ENCODE measurements at regions not wholly inside any gene's neighbourhood (a gene's known extent, or its start where the extent isn't known, plus 50 kb on each side); places are given as distances from the start of the nearest gene placed in this dataset.
"Not testable (repeated sequence)": the region's sequence is repeated elsewhere in the genome, so short reads cannot be mapped to it uniquely, and the experiment has no call there.

- DNase-seq = no peak
Measured at GRCh38 chr13:58630794-58631193, 999.2 kb downstream of the PCDH17 start.

DNA sequence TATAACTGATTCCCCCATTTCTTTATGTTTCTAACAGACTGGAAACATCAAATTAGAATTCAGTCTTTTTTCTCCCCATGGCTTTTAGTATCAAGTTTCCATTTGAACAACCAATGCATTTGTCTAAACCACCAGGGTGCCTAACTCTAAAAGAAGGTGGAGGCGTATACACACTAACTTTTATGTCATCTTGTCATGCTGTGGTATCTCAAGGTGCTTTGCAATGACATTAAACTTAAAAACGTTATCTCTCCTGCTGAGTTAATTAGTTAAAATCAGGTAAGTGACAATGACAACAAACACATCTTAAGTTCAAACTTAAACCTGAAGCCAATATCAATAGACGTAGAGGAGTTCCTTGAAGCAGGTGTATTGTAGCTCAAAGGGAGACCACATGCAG lies 1001.7 kb downstream of the PCDH17 start:
- DNase-seq = no peak

DNA sequence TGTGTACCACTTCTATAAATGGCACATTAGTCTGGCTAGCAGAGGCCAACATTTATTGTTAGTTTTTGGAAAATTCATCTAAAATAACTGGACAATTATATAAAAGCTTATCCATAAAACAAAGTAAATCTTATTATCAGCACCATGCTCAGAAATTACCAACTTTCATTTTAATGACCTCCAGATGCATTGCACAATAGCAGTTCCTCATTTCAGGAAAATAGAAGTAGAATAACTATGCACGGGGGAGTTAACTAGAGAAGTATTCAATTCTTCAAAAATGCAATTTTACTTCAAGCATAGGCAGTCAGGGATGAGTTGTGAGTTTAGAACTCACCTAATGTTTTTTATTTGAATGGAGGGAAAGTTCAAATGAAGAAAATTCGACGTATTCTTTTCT lies 1023.5 kb downstream of the PCDH17 start:
- no peak for DNase-seq

DNA sequence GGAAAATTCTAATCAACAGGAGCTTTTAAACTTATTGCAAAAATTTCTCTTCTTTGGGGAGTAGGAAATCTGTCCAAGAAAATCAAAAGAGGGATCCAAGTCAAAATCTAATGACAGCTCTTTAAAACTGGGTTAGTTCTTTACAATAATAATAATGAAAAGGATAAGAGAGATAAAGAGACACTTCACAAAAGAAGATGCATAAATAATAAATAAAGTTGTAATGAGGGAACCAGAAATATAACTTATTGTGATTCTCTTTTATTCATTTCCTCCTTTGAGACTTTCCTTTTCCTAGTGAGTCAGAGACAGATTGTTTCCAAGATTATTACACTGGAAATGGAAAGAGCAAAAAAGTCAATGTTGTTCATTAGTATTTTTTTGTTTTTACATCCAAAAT lies 1029.3 kb downstream of the PCDH17 start:
- DNase-seq = no peak

DNA sequence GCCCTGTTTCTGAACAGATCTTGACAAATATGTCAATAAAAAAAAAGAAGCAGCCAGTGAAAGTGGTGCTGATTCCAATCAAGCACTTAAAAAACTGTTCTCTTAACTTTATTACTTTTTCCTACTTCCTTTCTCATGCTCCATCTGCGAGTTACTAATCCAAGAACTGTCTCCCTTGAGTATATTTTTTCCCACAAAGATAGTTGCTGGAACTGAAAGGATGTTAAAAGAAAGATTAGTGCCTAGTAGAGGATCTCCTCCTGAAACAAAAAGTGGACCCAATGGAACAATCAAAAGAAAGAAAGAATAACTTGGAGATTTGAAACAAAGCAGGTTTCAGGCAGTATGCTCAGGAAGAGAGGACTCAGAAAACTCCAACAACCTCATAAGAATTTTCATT lies 1034.8 kb downstream of the PCDH17 start:
- no peak for DNase-seq

- DNase-seq = no peak
Measured at GRCh38 chr13:58667096-58667495, 1035.6 kb downstream of the PCDH17 start.

GRCh38 chr13:58680115-58680514 lies 1048.6 kb downstream of the PCDH17 start:
- no peak for DNase-seq

- no peak for DNase-seq
Measured at GRCh38 chr13:58682616-58683015, 1051.1 kb downstream of the PCDH17 start.

DNA sequence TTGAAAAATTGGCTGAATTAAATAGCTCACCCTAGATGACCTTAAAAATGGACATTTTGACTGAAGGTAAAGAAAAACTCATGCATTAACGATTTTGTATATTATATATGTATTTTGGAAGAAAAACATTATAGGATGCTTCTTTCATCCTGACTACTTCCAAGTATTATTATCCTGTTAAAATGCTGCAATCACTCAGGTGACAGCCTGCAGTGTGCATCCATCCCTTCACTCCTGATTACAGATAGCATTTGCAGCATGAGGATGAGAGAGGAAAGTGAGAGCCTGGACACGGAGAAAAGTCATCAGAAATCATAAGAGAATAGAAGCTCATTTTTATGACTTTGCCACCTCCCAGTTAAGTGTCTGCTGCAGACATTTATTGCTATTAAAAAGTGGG lies 1055.6 kb downstream of the PCDH17 start:
- DNase-seq = no peak

DNA sequence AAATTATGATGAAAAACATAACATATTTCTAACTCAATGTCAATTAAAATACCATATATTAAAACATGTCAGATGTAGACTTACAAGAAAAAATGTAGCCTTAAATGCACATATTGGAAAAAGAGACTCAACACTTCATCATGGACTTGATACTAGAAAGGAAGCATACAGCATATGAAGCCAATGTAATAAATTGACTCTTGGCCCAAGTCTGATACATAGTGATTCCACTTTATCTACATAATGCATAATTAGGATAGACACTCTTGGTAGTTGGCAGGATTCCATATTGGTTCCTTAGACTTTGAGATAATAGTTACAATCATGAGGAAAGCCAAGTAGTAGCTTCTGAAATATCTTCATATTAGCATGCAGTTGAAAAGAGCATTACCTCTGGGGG lies 1067.0 kb downstream of the PCDH17 start:
- no peak for DNase-seq

DNA sequence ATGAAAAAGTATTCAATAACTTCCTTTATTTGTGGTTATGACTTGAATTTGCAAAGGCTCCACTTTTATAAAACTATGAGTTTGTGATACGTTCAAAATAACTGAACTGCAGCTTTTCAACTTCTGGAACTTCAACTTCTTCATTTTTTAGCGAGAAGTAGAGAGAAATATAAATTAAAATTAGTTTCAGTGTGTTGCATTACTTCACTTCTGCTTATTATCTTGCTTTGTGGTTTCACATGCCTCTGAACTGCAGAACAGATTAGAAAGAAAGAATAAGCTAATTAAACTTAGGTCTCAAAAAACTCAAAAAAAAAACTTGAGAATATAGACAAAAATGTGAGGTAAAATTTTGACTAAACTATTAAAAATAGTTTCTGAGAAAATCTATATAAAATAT lies 1073.4 kb downstream of the PCDH17 start:
- DNase-seq = no peak

DNA sequence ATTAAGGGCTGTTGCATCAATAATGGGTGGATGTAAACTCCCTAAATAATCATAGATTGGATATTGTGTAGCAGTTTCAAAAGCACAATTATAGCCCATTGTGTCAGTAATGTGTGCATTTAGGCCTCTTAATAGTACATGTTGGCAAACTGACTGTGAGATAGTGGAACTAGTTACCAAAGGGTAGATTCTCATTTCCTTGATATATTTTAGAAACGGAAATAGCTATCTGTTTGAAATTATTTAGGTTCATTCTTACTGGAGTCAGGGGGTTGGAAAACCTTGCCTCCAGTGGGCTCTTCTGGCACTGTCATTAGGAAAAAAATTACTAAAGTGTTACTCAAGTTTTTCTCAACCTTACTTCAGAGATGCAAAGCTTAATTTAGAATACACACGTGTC lies 1074.9 kb downstream of the PCDH17 start:
- no peak for DNase-seq

GRCh38 chr13:58712191-58712590 lies 1080.6 kb downstream of the PCDH17 start:
- no peak for DNase-seq

GRCh38 chr13:58714016-58714415 lies 1082.5 kb downstream of the PCDH17 start:
- DNase-seq = not testable (repeated sequence)

GRCh38 chr13:58721273-58721672 lies 1089.7 kb downstream of the PCDH17 start:
- no peak for DNase-seq

DNA sequence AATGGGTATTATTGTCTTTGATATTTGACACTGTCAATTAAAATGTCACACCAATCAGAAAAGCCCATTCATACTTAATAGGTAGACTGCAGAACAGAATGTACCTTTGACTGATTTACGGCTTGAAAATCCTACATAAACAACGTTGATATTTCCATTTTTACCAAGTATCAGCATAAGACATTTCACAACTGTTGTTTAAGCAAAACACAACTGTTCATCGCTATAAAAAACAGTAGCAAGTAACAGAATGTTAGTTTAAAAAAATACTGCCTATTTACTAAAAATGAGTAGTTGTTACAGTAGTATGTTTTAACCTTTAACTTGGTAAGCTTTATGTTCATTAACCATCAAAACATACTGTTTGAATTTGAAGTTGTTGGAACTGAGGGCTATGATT lies 1096.6 kb downstream of the PCDH17 start:
- DNase-seq = no peak

- no peak for DNase-seq
Measured at GRCh38 chr13:58729361-58729760, 1097.8 kb downstream of the PCDH17 start.

DNA sequence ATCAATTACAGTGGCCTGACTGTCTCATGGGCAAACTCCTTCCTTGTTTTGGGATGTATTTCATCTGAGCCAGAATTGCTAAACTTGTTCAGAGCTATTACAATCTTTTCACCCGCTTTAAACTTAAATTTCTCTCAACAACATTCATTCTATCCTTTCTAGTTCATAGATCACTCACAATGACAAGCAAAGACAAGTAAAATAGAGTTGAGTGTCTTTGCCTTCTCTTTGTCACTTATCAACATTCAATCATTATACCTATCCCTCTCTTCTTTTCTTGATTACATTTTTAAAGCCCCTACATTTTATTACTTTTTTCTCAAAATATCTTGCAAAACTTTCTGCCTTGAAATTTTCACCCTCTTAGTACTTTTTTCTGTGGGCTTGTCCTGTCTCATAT lies 1113.1 kb downstream of the PCDH17 start:
- DNase-seq = no peak

DNA sequence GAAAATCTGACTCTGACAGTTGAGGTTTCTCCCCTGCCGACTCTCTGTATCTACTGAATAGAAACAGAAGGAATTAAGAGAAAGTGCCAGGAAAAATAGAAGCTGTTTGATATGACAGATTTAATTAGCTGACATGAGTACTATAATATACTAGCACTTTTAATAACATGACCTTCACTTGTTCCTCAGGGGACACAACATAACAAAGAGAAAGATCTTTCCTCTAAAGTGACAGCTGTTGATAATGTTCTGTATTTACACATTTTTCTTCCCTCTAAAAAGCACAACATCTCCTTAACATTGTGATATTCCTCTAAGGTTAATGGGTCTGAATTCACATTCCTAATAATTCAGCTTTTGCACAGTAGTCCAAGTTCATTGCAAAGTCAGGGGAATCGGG lies 1136.0 kb downstream of the PCDH17 start:
- DNase-seq = no peak

DNA sequence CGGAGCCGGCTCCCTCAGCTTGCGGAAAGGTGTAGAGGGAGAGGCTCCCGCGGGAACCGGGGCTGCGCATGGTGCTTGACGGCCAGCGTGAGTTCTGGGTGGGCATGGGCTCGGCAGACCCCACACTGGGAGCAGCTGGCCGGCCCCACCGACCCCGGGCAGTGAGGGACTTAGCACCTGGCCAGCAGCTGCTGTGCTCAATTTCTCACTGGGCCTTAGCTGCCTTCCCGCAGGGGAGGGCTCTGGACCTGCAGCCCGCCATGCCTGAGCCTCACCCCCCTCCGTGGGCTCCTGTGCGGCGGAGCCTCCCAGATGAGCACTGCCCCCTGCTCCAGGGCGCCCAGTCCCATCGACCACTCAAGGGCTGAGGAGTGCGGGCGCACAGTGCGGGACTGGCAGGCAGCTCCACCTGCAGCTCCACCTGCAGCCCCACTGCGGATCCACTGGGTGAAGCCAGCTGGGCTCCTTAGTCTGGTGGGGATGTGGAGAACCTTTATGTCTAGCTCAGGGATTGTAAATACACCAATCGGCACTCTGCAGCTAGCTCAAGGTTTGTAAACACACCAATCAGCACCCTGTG lies 1141.8 kb downstream of the PCDH17 start:
- DNase-seq = no peak

DNA sequence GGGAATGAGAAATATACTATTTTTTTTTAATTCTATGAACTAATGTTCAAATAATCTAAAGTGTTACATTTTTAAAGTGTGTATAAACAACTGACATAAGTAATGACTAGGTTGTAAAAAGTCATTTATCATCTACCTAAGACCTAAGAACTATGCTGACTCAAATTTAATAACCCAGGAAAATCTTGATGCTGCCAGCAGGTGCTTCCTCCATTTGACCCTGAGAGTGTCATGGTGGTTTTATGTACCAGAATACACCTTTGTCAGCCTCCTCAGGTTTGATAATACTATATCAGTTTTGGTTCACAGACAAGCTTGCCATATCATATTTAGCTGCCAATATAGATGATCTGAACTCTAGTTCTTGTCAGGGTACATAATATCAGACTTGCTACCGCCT lies 1151.2 kb downstream of the PCDH17 start:
- no peak for DNase-seq

DNA sequence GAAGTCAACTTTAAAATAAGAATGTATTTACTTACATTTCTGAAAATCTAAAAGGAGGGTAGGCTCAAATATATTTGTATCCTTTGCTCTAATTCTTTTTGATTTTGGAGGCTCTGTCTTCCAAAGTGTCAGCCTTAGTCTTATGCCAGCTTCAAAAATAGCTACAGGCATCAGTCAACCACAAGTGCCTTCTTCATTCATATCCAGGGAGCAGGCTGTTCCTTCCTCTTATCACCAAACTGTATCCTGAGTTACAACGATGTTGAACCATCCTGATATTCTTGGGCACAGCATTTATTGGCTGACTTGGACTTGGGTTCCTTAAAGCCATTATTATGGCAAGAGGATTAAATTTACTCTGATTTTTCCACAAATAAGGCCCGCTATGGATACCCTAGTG lies 1161.3 kb downstream of the PCDH17 start:
- DNase-seq = no peak

DNA sequence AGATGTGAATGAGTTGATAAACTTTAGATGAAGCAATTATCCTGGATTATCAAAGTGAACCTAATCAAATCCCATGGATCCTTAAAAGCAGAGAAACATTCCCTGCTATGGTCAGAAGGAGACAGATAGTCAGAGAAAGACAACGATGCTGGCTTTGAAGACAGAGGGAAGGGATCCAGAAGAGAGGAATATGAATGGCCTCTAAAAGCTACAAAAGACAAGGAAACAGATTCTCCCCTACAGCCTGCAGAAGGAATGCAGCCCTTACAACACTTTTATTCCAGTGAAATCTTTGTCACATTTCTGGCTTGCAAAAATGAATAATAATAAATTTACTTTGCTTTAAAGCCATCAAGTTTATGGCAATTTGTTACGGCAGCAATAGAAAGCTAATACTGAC lies 1164.2 kb downstream of the PCDH17 start:
- no peak for DNase-seq

GRCh38 chr13:58804832-58805231 lies 1173.3 kb downstream of the PCDH17 start:
- no peak for DNase-seq

- DNase-seq = no peak
Measured at GRCh38 chr13:58806401-58806800, 1174.9 kb downstream of the PCDH17 start.

DNA sequence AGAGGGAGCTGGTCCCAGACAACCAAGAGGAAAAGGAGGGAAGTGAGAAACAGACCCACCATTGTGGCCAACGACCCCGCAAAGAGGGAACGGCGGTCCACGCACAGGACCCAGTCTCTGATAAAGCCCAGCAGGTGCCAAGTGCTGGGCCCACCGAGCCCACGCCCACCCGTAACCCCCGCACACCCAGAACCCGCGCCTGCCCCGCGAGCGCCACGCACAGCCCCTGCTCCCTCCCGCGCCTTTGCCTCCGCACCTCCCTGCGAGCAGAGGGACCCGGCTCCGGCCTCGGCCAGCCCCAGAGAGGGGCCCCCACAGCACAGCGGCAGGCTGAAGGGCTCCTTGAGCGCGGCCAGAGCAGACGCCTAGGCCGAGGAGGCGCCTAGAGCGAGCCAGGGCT lies 1192.2 kb downstream of the PCDH17 start:
- no peak for DNase-seq

Data from CD4-positive, alpha-beta T cell treated with Interleukin-10 for 1 hour (primary cell).